Left cardiac atrium (tissue), 4 donors: ENCODE measurements at regions not wholly inside any gene's neighbourhood (a gene's known extent, or its start where the extent isn't known, plus 50 kb on each side); places are given as distances from the start of the nearest gene placed in this dataset.

Source experiments
- ATAC-seq, 2 donors: fragments of 200-7000 bp; cut with Tn5 transposase; one replicate each; pipeline ENCODE4 v1.9.1; 2020; ENCODE audit warnings: mild to moderate bottlenecking in 2 of 2, moderate library complexity in 2 of 2
- DNase-seq: peaks from one replicate; pipeline ENCODE4 v3.0.0-alpha.2; 2020
- intact Hi-C, 2 donors: fragments of 100-400 bp; cut with DNase I; formaldehyde crosslinking; loops; one replicate each; pipeline versions ENCODE4 v1.14.1 to v1.15.1; 2022 to 2023
- donor health status: DM: no; HTN: yes; CAD: no.
- donor health status: DM: no; HTN: yes; CAD: no; lungs with severe emphysema.
- donor health status: DM: yes; HTN: yes; CAD: no.
- donor health status: Dilated cardiomyopathy.

DNA sequence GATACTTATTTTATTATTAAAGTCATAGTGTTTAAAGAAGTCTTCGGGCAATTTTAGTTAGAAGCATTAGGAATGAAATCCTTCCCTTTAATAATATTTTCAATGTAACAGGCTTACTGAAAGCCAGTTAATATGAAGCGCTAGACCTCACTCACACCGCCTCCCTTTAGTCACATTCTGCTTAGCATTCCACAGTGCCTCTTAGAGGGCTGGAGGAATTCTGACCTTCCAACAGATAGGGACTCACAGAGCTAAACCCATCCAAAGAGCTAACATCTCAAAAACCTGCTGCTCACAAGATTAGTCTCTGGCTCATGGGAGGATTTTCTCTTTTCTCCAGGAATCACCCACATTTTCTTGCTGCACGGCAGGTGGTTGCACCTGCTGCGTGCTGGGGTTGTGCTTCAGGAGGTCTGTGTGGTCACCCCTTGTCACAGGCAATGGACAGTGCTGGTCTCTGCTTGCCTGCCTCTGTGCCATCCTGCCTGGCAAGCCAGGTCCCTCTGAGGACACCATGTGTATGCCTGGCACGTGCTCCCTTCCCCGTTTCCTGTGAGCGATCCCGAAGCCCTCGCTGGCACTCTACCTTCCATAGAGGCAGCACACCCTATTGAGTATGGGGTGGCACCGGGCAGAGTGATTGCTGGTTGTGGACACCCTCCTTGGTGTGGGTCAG is 91.8 kb downstream of the KLF6 start:
- intact Hi-C loops = no loop called here
- DNase-seq (no peak), ATAC-seq (peak in 1 of 2 donors; percentile 24)

DNA sequence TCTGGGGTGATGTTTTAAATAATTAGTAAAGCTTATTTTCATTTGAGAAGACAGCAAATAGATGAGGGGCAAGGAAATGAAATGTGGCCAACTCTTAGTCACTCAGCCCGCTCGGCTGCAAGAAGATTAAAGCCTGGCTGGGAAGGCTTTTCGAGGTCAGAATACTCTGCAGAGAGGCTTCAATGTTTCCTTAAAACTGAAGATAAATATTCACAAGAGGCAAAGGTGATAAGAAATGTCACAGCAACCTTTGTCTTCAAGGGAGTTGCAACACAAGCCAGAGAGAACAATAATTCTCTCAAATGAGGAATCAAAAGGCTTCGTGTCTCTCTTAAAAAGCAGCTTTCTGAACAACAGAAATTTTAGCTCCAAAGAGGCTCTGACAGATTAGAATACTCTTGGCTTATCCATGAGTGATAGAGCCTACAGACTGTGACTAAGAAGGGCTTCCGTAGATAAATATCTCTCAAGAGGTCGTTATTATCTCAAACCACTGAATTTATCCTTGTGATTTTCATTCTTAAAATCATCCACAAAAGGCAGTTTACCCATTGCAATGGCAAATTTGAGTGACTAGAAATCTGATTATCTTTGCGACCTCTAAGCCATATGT is 92.5 kb downstream of the KLF6 start:
- DNase-seq (no peak), ATAC-seq (peak in 1 of 2 donors; percentile 60)
- intact Hi-C loops = no loop called here

DNA sequence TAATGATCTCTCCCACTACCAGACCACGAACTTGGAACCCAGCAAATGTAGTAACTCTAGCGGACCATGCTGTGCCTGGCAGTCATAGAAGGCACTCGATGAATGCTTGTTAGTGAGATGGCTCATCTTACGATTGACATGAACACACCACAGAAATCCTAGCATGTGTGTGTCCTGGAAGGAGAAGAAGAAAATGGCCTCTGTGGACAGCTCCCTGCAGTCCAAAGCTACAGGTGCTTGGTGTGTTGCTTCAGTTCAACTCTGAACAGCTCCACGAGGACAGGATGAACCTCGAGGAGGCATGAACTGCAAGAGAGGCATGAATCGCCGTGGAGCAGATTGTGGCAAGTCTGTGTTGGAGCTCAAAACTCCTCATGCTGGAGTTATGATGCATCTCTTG is 93.5 kb downstream of the KLF6 start:
- ATAC-seq = no peak
- DNase-seq = no peak
- intact Hi-C loops = no loop called here

DNA sequence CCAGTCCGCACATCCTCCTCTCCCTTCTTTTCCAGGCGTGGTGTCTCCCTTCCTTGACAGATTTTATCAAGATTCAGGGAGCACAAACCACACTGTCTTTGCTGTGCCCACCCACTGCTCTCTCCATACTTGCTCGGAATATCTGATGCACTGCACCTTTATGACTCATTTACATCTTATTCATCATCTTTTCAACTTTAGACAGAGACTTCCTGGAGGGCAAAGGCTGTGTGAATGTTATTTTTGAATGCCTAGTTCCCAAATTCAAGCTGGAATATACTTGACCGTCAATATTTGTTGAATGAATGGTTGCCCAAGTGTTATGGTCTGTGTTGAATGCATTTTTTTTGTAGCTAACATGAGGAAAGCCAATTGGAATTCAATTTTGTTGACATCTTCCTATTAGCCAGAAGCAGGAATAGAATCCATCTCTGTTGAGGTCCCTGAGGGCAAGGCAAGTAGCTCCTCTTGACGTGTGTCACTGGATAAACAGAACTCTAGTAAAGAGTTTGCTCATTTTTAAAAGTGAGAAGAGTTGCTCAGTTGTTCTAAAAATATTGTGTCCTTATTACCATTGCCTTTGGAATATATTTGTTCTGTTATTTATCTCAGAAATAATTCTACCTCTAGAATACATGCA is 95.0 kb downstream of the KLF6 start:
- no peak for ATAC-seq

DNA sequence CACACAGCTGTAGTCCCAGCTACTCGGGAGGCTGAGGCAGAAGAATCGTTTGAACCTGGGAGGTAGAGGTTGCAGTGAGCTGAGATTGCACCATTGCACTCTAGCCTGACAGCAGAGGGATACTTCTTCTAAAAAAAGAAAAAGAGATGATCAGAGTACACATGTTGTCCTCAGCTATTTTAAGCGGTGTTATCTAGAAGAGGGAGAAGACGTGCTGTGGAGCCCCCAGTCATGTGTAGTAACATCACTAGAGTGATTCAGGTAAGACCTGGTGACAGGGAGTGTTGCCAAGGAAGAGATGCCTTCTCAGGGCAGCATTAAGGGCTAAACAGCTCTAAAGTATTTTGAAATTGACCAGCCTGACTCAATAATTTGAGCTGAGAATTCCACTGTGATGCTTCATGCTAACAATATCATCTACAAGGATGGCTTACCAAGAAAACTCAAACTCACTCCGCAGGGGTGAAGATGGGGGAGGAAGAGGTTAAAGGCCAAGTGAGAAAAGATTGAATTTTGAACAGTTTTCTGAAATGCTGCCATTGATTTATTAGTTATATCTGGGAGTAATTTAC is 97.4 kb downstream of the KLF6 start:
- DNase-seq (no peak), ATAC-seq (peak; percentile 50 to 79)
- intact Hi-C loops = no loop called here

More for the DNA sequence above, 95.0 kb downstream of the KLF6 start:
- DNase-seq = no peak
- intact Hi-C loops = no loop called here

DNA sequence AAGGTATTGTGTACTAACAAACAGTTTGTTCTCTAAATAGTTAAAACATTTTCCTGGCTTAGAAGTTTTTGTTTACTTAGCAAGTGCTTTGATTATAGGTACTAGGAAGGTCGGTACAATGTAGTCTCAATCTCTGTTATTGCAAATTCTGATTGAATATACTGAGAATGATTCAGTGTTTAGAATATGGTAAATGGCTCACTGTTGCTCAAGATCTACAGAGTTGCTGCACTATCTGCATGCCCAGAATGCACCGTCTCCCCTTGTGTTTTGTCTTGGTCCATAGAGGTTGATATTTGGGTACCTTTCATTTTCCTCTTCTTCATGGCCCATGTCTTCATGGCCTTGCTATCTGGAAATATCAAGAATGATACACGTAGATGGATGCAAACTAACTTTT is 99.6 kb downstream of the KLF6 start:
- intact Hi-C loops = no loop called here
- no peak for DNase-seq
- no peak for ATAC-seq

DNA sequence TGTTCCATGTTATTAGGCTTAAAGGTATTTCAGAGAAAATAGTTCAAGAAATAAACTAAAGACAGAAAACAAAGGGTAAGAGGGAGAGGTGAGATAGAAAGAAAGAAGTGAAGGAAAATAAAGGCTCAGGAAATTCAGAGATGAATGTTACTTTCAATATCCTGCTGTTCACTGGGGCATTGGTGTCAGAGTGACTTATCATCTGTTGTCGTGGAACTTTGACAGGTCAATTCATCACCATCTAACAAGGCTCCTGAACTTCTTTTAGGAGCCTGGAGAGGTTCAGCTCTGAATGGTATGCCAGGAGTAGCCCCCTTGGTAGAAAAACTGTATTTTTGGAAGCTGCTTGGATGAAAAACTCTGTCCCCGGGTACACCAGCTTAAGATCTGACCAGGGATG is 100.1 kb downstream of the KLF6 start:
- ATAC-seq (no peak), DNase-seq (no peak)
- intact Hi-C loops = no loop called here

DNA sequence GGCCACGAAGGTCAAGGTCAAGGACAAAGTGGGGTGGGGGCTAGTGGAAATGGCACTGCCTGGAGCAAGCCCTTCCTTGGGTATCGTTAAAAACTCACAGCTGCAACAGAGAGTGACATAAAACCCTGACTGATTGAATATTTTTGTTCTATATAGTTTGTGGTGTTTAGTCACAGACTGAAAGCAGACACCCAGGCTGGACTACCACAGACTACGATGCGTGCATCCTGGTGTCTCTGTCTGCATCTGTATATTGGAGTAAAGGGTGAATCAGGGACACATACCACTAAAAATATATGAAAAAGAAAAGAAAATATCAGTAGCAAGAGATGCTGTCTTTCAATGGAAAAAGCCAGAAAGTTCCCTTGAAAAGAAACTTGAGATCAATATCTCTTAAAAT is 101.4 kb downstream of the KLF6 start:
- intact Hi-C loops = no loop called here
- DNase-seq (no peak), ATAC-seq (no peak)

DNA sequence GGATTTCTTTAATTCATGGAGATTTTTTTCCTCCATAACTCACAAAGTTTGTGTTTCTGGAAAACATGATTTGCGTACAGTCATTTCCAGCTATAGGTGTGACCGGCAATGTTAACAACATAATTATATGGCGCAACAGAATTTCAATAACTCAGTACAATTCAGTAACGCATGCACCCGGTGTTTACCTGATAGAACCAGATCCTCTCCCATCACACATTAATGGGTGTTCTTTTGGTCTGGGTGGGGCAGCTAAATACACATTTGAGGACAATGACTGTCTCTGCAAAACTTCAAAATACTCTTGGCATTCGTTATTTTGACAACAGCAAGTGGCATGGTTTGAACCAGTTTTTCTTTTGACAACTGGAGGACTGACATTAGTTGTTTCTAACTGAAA is 102.3 kb downstream of the KLF6 start:
- no peak for ATAC-seq

DNA sequence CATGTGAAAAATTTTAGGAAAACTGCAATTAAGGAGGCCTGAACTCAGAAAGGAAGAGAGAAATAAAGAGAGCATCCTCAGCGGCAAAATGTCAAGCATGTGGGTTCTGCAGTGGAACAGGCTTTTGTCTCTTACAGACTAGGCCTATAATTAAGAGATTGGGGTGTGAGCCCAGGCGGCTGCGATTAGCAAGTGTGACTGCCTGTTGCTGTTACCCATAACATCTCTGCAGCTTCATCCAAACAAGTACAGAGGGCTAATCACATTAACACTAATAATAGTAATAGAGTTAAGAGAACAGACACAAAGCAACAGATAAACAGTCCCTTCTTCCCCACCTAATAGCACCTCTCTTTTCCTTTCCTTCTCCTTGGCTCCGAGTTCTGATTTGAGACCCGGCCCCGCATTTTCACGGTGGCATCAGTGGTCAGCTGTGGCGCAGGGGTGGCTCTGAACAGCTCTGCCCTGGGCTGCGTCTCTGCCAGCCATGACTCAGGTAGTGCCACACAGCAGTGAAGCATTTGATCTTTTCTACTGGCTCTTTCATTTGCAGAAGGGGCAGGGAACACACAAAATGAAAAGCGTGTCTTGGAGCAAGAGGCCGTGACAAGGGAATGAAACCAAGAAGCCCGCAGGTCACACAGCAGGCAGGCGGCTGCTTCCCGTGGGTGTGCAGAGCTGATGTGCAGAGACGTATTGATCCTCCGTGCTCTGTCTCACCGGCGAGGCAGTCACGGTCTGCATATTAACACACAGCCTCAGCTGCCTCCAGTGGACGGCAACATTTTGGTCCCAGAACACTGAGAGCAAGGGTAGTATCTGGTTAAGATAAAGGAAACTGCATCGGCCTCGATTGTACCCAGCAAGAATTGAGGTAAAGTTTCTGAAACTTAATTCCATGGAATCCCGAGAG is 103.1 kb downstream of the KLF6 start:
- ATAC-seq (peak; percentile 47 to 69), DNase-seq (no peak)
- intact Hi-C loops = no loop called here

More for the DNA sequence above, 102.3 kb downstream of the KLF6 start:
- intact Hi-C loops = no loop called here
- no peak for DNase-seq

DNA sequence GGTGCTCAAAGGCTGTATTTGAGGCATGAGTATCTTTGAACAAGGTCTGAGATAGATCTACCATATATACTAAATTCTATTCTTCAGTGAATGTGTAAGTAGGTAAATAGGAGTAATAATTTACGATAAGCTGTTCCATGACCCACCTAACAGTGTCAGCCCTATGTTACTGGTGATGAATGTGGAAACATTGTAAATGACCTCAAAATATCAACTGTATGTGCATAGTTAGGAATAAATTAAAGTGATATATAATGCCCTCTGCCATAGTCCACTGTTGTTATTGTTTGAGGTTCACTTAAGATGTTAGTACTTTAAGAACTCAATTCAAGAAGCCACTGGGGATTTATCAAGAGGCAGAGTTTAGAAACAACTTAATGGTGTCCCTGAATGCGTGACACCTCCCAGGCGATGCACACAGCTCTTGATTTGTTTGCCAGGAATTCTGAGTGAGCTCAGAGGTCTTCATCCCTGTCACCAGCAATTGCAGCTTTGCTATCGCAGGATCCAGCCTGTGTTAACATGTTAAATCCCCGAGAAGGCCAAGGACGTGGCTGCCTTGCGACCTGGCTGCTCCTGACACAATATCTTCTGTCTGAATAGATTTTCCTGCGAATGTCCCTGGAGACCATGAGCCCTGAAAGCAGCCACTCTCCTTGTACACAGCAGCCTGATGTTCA is 104.9 kb downstream of the KLF6 start:
- intact Hi-C loops = no loop called here
- DNase-seq (no peak), ATAC-seq (peak; percentile 30 to 42)

DNA sequence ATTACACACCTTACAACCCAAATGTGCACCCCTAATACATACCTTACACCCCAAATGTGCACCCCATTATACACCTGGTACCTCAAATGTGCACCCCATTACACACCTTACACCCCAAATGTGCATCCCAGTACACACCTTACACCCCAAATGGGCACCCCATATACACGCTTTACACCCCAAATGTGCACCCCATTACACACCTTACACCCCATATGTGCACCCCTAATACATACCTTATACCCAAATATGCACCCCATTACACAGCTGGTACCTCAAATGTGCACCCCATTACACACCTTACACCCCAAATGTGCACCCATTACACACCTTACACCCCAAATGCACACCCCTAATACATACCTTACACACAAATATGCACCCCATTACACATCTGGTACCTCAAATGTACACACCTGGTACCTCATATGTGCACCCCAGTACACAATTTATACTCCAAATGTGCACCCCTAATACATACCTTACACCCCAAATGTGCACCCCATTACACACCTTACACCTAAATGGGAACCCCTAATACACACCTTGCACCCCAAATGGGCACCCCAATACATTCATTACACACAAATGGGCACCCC is 106.3 kb downstream of the KLF6 start:
- ATAC-seq (no peak), DNase-seq (no peak)
- intact Hi-C loops = no loop called here

DNA sequence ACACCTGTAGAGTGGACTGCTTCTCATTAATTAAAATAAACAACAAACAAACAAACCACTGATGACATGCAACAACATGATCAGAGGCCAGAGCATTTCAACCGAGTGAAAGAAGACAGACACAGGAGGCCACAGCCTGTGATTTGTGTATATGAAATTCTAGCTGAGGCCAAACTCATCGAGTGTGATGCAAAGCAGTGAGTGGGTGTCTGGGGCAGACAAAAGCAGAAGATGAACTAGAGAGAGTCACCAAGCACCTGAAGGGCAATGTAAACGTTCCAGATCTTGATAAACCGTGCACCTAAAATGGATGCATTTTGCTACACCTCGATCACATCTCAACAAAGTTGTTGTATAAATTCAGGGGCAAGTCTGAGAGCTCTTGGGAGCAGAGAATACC is 108.4 kb downstream of the KLF6 start:
- DNase-seq = no peak
- intact Hi-C loops = no loop called here
- no peak for ATAC-seq

DNA sequence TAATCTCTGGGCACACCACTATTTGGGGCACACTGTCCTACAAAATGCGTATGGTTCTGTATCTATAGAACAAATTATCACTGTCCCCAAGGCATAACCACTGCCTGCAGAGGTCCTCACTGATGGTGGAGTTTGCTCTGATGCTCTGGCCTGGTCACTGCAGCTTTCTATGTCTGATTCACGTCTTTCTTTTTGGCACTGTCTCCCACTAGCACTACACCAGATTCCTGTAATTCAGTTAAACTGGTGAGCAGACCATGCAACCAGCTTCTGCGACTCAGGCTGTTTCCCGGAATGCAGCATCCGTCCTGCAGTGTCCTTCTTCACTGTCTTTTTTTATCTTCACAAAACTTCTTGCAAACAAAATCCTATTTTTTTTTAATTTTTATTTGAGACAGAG is 112.8 kb downstream of the KLF6 start:
- no peak for ATAC-seq
- intact Hi-C loops = no loop called here
- no peak for DNase-seq

DNA sequence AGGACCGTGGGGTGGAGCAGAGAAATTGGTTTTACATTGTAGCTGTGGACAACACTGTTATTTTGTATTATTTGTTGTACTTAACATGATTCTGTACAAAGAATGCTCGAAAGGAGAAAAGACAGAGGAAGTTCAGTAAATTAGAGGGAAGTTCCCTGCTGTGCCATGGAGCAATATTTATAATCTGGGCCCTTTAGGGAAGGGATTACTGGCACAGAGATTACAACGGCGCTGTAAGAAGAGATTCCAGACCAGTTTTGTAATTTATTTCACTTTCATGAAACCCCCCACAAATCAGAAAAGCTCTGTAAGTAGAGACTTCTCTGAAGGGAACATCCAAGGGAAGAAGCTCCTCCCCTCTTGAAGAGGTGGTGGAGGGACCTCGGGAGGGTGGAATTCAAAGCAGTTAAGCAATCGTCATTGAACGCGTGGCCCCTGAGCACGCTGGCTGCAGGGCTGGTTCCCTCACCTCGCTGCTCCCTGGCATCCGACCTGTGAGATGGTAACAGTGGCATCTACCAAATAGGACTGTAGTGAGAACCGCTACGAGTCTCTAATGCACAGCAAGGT is 113.5 kb downstream of the KLF6 start:
- DNase-seq (no peak), ATAC-seq (no peak)
- intact Hi-C loops = no loop called here

DNA sequence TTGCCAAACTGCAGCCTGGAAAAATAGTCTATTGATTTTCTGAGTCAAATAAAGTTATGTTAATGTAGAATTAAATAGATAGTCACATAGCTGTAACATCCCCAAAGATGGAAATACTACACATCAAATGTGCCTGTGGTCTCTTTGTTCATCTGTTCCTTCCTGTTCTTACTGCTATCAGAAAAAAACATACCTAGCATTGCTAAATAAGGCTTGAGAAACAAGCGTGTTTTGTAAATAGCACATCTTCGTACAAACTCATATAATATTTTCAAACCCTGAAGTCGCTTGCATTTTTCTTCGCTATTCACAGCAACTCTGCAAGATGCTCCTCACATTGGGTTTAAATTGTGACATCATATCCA is 116.1 kb downstream of the KLF6 start:
- ATAC-seq = no peak
- no peak for DNase-seq
- intact Hi-C loops = no loop called here

DNA sequence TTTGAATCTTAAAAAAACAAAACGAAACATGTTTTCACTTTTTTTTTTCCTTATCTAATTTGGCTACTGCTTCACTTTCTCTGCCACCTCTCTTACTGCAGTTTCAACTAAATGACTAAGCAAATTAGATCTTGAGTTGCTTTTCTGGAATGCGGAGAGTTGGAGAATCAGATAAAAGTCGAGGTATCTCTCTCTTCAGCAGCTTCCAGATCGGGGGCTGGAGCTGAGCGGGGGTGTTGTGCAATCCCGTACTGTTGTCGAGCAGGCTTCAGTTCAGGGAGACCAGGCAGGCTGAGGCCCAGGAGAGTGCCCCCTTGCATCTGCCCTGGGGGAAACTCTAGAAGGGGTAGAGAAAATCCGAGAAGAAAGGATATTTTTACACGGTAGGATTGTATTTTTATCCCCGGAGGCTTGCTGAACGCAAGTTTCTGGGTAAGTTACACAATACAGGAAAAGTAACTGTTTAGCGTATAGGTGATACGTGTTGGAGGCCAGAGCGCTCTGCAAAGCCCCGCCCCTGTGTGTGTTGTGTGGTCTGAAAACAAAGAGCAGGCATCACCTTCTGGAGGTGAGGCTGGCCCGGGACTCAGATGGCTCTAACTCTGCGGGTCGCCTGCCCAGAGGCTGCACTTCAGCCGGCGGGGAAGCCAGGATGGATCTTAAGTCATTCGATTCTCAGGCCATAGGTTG is 116.6 kb downstream of the KLF6 start:
- DNase-seq (peak; percentile 48), ATAC-seq (peak; percentile 53 to 82)
- intact Hi-C loops = no loop called here
